HG03280 (cell line): ENCODE measurements at regions not wholly inside any gene's neighbourhood (a gene's known extent, or its start where the extent isn't known, plus 50 kb on each side); places are given as distances from the start of the nearest gene placed in this dataset.
"Not testable (repeated sequence)": the region's sequence is repeated elsewhere in the genome, so short reads cannot be mapped to it uniquely, and the experiment has no call there.

Source experiments
- ATAC-seq: cut with Tn5 transposase; IDR thresholded peaks from one replicate; pipeline ENCODE4 v1.9.1; 2021; ENCODE audit warnings: mild to moderate bottlenecking, moderate library complexity; ENCODE audit not compliant: unreplicated experiment

DNA sequence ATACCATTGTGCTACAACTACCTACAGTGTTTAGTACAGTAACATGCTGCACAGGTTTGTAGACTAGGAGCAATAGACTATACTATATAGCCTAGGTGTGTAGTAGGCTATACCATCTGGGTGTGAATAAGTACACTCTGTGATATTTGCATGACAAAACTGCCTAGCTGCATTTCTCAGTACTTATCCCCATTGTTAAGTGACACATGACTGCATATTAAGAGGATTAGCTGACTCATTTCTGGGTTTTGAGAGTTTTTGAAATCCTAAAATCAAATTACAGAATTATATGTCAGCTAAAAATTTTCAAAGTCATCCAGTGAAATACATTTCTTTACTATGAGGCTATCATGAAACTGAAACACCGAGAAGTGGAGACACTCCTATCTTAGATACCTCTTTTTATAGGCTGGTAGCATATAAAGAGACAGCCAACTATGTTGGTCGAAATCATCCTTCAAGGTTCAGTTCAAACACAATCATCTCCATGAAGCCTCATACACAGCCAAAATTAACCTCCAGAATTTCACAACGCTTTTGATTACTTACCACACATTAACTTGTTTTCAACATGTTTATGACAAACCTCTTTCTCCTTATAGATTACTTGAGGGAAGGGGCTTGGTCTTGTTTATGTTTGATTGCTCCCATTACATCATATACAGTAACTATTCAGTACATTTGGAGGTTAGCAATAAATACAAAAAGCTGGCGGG, 89.8 kb upstream of the ANK3 start:
- no peak for ATAC-seq

DNA sequence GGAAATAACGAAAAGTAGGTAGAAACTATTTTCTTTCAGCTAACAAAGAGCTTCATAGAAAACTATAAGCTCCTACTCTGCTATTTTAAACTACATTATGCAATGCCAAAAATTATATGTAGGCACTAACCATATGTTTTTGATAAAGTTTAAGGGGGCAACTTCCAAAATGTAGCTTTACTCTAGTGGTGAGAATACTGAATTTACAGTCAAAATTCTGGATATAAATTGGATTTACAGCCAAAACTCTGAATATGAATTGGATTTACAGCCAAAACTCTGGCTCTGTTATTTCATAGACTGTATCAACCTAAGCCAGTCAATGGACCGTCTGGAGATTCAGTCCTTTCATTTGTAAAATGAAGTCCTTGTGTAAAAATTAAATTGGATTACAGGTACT, 86.8 kb upstream of the ANK3 start:
- no peak for ATAC-seq

DNA sequence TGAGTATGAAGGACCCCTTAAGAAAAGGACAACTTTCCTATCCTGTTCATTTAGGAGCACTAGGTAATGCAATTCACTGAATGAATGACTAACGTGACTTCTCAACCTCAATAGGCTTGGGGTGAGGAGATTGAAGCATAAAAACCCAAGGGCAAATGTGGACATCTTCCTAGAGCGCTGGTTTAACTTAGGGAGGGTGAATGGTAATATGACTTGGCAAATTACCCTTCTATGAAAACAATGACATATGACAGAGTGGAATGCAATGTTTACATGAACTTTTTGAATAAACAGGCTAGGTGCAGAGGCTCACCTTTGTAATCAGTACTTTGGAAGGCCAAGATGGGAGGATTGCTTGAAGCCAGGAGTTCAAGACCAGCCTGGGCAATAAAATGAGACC, 83.9 kb upstream of the ANK3 start:
- ATAC-seq = no peak

DNA sequence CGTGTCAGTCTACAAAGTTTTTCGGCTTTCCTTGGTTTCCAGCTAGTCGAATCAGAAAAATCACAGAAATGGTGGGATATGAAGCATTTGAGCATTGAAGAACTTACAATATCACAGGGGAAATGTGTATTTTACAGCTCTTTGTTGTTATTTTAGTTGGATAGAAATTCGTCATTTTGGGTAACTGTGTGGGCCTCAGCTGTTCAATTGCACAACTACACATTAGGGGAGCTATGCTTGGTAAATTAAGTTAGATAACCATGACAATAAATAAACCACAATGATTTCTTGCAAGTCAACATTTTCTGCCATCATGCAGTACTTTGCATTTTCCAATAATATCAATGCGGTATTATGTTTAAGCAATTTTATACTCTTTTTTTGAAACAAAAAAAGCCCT, 80.4 kb upstream of the ANK3 start:
- no peak for ATAC-seq

DNA sequence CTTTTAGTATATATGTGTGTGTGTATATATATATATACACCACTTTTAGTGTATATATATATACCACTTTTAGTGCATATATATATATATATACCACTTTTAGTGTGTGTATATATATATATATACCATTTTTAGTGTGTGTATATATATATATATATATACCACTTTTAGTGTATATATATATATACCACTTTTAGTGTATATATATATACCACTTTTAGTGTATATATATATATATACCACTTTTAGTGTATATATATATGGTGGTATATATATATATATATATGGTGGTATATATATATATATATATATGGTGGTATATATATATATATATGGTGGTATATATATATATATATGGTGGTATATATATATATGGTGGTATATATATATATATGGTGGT, 79.5 kb upstream of the ANK3 start:
- ATAC-seq = not testable (repeated sequence)

DNA sequence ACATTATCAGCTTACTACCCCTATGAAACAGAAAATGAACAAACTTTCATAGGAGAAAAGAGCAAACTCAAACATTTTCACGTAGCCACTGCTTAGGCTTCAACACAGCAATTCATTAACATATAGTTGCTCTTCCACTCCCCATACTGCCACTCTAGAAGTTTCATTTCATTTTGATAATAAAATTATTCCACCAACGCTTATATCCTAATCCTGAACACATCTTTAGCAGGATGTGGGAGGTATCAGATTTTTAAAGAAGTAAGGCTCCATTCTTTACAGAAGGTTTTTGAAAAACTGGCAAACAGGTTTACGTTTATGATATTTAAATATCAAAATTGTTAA, 77.5 kb upstream of the ANK3 start:
- ATAC-seq = no peak

DNA sequence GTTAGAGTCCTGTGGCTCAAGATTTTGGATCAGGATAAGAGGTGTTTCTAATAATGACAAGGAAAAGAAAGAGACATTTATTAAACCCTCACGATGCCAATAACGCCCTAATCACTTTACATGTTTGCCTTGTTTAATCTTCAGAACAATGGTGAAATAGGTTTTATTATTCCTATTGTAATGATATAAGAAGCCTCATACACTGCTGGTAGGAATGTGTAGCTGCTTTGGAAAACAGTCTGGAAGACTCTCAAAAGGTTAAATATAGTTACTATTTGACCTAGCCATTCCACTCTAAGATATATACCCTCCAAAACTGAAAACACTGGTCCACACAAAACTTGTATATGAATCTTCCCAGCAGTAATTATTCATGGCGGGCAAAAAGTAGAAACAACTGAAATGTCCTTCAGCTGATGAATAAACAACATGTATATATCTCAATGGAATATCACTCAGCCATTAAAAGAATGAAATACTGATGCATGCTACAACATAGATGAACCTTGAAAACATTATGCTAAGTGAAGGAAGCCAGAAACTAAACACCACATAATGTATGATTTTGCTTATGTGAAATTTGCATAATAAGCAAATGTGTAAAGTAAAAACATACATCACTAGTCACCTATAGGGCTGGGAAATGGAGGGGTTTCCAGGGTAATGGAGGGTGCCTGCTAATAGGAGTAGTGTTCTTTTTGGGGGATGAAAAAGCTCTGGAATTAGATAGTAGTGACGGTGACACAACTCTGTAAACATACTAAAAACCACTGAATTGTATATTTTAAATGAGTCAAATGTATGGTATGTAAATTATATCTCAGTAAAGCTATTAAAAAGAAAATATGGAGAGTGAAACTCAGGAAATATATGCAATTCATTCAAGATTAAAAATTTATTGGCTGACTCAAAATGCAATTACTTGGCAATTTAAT, 76.9 kb upstream of the ANK3 start:
- no peak for ATAC-seq

DNA sequence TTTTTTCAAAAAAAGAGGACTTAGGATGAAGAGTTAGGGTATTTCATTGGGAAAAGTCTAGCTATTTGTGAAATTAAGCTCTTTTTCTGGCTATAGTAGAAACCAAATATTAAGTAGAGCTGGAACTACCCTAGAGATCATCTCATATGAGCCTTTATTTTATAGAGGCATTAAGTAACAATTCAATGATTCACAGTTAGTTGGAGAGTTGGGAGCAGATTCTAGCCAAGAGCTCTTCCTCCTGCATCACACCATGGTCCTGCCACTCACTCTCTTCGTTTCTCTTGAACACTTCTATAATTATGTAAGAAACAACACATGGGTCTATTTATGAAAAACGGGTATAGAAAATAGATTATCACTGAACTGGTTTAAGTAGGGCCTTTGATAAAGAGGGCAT, 76.1 kb upstream of the ANK3 start:
- ATAC-seq = no peak

DNA sequence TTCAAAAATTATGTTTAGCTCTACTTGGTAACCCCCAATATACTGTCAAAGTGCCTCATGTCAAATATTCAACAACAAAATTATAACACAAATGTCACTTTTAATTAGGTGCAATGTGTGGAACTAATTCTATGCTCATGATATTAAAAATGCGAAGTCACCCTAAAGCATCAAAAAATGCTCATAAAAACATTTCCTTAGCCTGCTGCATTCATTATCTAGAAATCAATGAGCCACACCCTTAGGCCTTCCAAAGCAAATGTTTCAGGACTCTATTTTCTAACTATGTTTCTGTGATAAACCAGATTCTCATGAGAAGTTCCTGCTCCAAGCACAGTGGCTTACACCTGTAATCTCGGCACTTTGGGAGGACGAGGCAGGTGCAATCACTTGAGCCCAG, 75.0 kb upstream of the ANK3 start:
- ATAC-seq = no peak

DNA sequence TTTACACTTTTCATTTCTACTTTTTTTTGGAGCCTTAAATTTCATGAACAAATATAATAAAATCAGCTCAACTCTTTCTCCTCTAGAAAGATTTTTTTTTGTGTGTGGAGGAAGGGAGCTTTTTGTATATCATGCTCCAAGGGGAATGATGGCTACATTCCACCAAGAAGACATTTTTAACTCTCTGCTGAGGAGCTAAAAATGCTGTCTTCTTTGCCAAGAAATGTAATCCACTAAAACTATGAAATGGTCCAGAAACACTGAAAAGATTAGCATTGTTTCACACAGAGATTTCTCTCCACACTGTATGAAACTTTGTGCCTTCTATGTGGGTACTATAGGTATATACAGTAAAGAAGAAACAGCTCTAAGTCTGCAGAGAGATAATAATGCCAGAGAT, 74.1 kb upstream of the ANK3 start:
- no peak for ATAC-seq

DNA sequence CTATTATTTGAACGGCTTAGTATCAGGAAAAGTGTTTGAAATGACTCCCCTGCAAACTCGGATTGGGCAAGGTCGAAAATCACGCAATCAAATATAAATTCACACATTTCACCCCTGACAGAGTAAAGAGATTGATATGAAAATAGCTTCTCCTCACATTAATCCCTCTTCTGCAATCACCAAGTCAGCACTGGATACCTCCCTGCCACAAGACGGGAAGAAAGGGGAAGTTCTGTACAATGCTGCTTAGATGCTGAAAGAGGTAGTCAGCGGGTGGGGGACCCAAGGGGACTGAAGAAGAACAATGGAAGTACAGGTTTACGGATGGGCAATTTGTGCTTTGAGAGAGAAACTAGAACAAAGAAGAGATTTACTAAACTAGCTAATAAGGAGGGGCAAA, 72.0 kb upstream of the ANK3 start:
- ATAC-seq = no peak

DNA sequence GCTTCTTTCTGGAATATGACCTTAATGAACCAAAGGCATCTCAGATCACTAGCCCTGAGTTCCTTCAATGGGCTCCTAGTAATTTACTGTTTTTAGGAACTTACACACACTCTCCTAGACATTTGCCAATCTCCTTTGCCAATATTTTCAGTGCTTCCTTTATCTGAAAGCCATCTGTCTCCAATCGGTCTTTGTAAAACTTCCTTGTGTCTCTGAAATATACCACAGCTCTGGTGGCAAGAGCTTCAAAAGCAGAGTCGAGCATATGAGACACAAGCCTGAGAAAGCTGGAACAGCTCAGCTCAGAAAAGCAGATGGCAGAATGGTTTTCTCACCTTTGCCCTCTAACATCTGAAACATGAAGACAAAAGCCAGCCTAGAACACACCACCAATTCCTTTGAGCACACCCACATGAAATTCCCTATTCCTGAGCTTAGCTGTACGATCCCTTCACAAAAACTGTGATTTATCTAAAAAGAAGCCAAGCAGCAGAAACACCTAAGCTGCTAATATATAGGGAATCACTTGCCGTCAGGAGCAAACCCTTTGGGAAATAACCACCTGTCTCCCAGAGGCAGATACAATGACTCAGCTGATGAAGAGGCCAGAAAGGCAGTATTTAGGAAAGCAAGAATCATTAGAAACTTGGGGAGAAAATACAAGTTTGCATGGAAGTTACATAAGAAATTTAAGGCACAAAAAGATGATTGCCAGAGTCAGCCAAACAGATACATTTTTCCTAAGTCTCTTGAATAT, 70.2 kb upstream of the ANK3 start:
- no peak for ATAC-seq

DNA sequence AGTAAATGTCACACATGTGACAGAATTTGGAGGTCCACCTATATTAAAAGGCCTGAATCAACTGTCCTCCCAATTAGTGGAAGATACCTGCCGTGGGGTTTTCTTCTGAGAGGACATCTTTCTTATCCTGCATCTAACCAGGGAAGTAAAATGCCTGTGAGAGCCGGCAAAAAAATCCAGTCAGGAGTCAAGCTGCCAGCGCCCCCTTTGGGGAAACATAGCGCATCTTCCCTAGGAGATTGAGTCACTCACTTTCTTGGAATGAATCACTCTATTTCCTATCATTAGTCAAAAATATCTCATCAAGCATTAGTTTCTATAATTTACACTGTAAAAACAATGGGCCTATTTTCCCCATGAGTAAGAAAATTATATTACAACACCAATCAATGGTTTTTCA, 66.4 kb upstream of the ANK3 start:
- no peak for ATAC-seq

DNA sequence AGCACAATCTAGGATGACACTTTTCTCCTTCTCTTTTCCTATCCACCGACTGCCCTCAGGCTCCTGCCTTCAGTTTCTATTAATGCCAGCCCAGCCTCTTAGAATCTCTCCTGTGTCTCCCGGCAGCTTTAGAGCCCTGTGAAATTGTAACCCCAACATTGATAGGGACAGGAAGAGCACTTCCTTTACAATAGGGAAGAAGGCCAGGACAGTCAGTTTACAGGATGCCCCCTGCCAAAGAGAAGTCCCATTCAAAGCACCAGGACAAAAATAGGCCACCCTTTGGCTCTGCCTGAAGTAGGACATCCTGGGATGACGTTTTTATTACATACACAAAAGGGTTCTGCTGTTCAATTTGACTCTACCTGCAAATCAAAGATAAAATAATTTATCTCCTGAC, 64.7 kb upstream of the ANK3 start:
- no peak for ATAC-seq

DNA sequence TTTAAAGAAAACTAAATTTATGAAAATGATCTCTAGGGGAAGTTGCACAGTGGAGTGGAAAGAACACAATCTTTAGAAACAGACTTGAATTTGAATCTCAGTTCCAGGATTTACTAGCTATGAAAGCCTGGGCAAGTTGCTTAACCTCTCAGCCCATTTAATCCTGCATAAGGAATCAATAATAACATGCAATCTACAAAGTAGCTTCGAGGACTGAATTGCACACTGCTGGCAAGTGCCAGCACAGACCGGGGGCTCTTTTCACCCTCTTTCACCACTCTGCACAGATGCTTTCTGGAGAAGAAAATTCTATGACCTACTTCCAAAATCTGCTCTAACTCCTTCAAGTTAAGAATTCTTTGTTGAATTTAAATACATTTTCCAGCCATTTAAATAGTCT, 63.4 kb upstream of the ANK3 start:
- no peak for ATAC-seq

DNA sequence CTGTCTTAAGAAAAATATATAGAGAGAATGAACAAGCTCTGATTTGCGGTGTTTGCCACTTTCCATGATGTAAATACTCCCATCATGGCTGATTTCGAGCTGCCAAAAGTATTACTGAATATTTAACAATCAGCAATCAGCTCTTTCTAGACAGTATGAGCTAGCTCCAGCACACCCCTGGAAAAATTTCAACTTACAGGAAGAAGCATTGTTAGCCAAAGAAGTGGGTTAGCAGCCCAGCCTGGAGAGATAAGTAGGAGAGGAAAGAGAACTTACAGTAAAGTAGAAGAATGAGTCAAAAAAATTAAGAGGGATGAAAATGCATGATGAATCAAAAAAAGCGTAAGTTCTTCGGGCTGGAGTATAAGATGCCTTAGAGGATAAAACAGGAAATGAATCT, 60.6 kb upstream of the ANK3 start:
- no peak for ATAC-seq

DNA sequence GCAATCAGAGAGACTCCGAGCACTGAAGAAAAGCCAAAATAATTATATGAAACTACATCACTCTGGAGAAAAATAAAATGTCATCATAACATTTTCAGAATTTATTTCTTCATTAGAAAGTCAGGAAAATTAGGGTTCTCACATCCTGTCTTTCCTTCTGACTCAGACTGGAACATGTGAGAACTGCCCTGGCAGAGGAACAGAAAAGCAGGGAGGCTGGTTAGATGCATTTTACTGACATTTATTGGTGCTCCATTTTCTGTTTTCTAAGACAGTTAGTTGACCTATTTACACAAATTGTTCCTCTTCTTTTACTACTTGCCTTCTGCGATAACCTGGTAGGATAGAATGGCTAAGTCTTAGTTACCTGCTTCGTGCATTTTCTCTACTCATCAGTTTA, 58.6 kb upstream of the ANK3 start:
- no peak for ATAC-seq

DNA sequence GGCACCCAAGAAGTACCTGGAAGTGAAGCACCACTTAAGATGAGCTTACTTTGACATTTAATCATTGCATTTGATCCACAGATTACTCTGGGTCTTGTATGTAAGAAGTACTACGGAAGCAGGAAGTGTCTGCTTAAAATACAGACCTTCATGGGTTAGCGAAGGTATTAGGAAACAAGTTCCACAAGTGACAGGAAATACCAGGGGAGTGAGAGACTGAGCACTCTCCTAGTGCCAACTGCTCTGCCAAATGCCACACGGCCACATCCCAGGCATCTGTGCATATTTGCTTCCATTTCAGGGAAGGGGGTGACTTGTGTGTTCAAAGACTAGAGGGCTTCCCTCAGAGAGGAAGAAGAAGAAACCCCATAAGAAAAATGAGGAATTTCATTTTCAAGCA, 57.2 kb upstream of the ANK3 start:
- no peak for ATAC-seq

DNA sequence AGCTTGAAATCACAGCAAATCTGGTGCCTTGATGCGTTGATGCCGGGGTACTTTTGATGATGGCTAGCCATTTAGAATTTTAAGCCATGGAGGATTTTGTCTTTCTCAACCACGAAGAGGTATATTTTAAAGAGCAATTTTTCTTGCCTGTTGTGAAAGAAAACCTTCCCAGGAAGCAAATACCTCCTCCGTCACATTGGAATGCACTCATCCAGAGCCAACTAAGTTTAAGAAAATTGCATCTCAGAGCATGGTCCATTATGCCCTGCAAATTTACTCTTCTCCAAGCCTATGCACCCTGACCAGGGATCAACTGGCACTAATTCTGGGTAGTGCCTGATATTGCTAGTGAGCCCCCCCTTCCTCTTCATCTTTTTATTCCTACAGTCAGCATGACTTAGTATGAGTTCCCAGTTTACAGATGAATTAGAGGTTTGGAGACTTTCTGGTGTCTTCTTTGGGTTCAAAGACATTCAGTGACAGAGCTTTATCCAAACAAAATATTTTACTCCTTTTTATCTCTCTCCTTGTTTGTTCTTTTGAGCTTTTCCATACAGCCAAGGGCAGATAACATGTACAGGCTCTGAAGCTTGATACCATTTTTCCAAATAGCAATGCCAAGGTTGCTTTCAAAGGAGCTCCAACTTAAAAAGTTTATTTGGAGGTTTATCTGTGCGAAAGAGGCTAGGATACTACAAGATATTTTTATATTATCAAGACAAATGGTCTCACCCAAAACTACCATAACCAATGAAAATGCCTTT, 56.6 kb upstream of the ANK3 start:
- no peak for ATAC-seq

DNA sequence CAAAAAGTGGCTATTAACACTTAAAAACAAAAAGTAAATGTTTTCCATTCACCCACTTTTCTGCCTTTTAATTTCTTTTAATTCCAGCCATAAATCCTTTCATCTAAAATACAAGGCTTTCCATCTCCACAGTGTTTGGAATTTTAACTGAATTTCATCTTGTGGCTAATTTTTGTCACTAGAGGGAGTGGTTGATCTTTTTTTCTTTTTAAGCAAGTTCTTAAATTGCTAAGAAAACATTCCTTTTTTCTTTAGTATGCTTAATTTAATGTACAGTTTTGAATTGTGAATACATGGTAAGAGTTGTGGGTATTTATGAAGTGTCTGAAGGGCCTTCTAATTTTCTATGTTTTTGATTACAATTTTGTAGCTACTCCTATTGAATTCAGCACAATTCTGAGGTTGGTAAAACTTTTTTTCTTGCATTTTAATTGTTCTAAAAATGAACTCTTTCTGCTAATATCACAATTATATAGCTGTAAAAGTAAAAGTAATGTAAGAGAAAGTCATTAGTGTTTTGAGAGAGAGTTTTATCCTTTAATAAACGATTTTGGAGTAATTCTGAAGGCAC, 54.9 kb upstream of the ANK3 start:
- ATAC-seq = no peak

DNA sequence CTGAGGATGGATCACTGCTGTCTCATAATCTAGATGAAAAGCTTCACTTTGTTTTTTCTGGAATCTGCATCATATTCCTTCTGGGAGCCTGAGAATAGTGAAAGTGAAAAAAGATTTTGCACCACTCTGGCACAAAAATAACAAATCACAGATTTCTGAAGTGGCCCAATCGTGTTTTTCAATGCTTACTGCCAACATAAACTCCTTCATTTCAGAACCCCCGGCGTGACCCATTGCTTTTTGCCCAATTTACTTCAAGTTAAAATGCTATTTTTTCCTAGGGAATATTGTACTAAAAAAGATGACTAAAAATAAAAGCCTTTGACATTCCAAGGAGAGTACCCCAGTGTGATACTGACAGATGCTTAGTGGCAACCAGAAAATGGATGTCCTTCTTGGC, 53.7 kb upstream of the ANK3 start:
- no peak for ATAC-seq
